ENCODE measurements at regions not wholly inside any gene's neighbourhood (a gene's known extent, or its start where the extent isn't known, plus 50 kb on each side); places are given as distances from the start of the nearest gene placed in this dataset.

DNA sequence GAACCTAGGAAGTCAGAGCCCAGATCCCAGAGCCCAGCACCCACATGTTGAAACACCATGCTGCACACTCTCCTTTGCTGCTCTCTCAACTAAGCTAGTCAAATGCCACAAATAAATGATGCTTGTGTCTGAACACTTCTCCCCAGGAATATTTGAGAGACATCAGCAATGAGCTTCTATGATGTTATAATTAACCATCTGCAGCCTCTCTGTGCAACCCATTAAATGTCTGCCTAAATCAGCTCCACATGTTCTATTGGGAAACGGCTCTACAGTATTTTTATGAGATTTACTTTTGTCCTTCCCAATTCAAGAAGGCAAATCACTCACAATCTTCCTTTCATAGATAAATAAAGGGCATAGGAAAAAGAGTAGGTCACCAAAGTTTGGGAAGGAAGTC, 266.8 kb upstream of the PARD3B start:
- no peak for DNase-seq (ENCODE audit: low spot score)
- intact Hi-C loops (cut with DNase I) = no loop called here

DNA sequence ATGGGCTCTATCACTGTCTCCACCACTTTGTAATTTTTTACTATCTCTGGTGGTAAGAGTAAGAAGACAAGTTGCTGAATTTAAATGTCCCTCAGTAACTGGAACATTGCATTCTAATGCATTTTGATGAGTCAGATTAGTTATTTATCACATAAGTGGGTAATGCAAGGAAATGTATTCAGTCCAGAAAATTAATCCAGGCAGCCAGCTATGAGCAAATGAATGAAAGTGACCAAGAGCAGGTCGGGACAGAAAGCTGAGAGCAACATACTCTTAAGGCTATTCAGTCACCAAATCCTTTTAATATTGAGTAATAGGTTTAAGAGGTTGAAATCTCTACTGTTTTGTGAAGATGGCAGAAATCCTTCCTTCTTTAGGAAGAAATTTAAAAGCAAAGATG, 265.5 kb upstream of the PARD3B start:
- DNase-seq (ENCODE audit: low spot score) = no peak
- intact Hi-C loops (cut with DNase I) = no loop called here

DNA sequence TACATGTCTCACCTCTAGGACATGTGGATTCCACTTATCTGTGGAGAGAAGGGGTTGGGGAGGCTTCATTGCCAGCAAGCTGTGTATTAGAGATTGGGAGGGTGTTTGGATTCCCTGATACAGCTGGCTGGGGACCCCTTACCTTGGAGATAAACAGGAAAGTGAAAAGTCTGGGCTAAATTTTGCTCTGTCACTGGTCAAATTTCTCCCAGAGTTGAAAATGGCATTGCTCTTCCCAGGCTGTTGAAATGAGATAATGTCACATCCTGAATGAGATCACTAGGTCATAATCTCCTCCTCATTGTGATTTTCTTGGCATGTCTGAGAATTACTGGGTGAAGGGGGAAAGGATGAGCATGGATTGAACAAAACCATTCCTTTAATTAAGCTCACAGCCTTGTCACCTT, 265.0 kb upstream of the PARD3B start:
- intact Hi-C loops (cut with DNase I) = no loop called here
- no peak for DNase-seq (ENCODE audit: low spot score)

DNA sequence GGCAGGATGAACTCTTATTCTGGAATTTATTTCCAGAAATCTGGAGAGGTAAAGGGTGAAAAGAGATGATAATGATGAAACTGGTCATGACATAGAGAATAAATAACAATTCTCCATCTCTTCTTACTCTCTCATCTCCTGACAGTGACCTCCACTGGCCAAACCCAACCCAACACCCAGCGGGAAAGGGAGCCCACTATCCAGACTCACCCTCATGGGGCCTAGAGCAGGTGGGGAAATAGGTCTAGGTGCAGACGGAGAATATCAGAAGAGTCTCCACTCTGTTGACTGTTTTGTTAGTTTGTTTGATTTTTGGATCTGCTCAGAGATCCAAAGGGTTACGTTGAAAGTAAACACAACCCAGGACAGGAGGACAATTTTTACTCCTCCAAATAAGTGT, 263.2 kb upstream of the PARD3B start:
- no peak for DNase-seq (ENCODE audit: low spot score)
- intact Hi-C loops (cut with DNase I) = no loop called here

DNA sequence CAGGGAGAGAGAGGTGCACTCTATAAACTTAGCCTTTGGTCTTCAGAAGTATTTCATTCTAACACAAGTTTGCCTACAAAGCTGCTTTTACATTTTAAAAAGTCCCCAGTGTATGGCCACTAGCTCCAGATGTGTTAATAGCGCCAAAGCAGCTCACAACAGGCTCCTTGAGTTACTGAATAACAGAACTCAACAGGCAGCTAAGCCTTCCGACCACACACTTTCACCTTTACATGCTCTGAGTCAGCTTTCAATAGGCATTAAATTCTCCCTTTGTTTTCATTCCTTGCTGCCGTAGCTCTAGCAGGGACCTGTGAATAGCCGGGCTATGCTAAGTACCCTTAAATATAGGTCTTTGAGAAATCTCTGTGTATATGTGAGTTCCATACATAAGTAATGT, 262.8 kb upstream of the PARD3B start:
- DNase-seq (ENCODE audit: low spot score) = no peak
- intact Hi-C loops (cut with DNase I) = no loop called here

DNA sequence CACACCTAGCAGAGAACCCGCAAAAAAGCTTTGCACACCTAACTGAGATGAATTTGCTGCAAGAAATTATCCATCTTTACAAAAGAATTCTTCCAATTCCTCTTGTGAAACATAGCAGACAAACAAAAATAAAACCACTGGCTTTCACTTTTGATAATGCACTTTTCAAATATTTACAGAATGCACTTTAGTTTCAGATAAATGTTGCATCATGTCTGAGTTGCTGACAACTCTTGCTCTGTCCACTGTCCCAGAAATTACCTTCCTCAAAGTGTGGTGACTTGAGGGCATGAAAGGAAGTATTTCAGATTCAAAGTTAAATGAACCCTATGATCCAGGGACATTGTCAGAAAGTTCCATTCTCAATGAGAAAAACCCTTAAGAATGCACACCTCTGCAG, 256.2 kb upstream of the PARD3B start:
- intact Hi-C loops (cut with DNase I) = no loop called here

DNA sequence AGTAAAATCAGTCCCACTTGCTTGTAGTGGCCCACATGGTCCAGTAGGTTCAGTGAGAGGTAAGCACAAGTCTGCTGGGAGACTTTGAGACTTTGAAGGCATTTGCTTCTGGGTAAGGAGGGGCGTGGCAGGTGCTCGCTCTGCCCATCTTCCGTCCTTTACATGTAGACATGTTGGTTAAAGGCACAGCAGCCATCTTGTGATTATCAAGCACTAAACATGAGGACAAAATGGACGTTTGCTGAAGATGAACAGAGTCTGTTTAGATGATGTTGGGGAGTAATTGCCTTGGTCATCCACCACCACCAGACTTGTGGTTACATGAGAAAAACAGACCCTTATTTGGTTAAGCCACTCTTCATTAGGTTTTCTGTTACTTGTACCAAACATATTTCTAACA, 252.8 kb upstream of the PARD3B start:
- DNase-seq (ENCODE audit: low spot score) = no peak
- intact Hi-C loops (cut with DNase I) = no loop called here

More for the DNA sequence above, 256.2 kb upstream of the PARD3B start:
- no peak for DNase-seq (ENCODE audit: low spot score)

DNA sequence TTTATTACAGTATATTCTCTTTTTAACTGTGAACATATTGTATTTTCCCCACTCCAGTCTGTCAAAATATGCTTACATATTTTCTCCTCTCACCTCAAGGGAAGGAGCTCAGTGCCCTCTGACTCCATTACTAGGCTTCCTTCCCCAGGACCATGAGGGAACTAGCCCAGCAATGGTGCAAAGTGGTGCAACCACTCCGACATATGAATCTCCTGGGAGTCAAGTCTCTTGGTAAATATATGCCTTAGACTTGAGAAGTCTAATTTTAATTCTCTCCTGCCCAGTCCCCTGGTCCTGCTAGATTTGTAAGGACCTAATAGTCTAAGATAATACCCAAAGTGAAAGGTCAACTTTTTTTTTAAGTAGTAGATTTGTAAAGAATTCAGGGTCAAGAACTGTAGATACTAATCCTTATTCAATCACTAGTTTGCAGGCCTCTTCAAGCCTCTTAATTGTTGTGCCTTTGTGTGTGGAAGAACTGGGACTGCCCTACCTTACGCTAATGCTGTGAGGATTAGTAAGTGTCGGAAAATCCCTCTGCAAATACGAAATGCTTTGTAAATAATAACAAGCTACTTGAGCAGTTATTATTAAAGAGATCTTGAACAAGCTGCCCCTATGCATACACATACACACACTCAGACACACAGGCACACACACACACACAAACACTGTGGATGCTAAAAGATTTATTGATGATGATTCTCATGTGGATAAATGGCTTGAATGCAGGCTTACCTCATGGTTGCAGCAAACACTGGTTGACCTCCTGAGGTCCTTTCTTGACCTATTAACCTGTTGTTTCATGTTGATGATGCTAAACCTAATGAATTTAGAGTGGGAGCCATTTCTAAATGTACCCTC, 251.2 kb upstream of the PARD3B start:
- DNase-seq (ENCODE audit: low spot score) = no peak
- intact Hi-C loops (cut with DNase I) = no loop called here

DNA sequence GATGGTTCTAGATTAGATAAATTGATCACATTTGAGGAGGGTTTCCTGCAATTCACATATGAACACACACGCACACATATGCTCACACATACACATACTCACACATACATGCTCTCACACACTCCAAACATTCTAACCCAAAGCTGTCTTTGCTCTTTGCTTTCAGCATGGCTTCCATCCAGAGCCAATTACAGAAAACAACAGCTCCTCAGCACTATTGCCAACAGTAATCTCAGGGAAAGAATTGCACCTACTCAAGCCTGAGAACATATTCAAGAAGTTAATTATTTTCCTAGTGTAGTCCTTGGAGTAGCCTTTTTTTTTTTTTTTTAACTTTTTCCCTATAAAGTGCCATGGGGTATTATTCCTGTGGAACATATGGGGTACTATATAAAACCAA, 246.9 kb upstream of the PARD3B start:
- intact Hi-C loops (cut with DNase I) = no loop called here
- no peak for DNase-seq (ENCODE audit: low spot score)

DNA sequence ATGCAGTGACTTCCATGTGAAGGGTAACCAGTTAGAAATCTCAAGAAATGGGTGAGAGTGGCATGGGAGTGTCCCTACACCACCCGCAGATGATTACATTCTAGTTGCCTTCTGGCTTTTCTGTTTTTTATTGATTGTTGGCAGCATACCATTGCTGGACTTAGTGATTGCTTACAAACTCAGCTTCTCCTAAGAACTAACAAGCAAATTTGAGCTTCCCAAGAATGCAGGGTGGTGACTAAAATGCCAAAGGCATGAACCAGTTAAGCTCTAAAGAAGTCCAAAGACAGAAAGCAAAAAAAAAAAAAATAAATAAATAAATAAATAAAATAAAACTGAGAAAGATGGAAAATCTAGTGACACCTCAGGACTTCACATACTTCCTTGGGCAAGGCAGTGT, 245.5 kb upstream of the PARD3B start:
- intact Hi-C loops (cut with DNase I) = no loop called here
- no peak for DNase-seq (ENCODE audit: low spot score)

DNA sequence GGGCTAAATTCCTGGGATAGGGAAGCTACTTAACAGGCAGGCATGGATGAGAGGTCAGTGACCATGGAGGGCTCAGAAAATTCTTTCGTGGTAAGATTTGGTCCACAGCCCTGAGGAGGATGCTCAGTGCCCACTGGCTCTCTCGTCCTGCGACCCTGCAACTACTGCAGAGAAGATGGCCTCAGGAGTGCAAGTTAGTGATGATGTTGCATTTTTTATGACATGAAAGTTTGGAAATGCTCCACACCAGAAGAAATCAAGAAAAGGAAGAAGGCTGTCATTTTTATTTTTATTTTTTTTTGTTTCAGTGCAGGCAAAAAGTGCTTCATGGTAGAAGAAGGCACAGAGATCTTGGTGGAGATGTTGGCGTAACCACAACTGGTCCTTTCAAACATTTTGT, 238.6 kb upstream of the PARD3B start:
- DNase-seq (ENCODE audit: low spot score) = no peak
- intact Hi-C loops (cut with DNase I) = no loop called here

DNA sequence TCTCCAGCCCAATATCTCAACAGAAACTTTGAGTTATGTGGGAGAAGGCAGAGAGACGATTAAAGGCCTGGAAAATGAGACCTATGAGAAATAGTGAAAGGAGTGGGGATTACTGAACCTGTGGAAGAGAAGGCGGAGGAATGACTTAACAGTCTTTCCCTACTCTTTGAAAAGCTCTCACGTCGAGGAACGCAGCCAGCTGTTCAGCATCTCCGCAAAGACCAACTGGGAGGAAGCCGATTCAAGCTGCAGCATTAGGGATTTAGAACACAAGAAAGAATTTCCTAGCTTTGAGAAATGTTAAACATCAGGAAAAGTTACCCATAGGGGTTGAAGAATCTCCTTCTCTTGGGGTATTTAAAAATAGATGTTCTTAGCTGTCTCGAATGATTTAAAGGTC, 233.2 kb upstream of the PARD3B start:
- no peak for DNase-seq (ENCODE audit: low spot score)
- intact Hi-C loops (cut with DNase I) = no loop called here

DNA sequence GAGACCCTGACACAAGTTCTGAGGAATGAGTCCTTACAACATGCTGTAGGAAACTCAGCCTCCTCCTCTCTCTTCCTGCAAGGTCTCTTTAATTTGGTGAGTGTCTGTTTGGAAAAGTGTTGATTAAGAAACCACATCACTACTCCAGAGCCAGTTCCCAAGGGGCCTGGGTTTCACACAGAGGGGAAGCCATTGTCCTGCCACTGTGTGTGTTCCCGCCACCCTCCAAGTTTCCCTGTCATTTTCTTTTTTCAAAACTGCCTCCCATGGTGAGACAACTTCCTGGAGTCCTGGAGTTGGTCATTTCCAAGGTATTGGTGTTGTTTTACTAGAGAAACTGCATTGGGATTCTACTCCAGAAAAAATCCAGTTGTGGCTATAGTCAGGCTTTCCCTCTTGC, 232.0 kb upstream of the PARD3B start:
- DNase-seq (ENCODE audit: low spot score) = no peak
- intact Hi-C loops (cut with DNase I) = no loop called here

DNA sequence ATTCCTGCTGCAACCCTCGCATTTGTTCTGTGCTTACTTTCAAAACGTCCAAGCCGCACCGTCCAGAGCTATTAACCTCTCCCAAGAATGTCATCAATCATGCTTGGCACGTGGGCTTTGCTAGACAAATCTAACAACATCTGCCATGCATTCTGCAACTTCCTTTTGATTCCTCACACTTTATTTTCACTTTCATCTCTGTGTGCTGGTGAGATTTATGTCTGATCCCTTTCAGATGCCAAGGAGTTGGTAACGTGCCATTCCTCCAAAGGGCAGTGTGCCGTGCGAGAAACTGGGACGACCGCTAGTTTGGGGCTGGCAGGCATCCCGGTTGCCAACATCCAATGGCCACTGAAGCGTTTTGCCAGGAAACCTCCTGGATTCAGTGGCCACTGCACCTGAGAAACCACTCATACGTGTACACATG, 230.0 kb upstream of the PARD3B start:
- DNase-seq (ENCODE audit: low spot score) = no peak
- intact Hi-C loops (cut with DNase I) = no loop called here

DNA sequence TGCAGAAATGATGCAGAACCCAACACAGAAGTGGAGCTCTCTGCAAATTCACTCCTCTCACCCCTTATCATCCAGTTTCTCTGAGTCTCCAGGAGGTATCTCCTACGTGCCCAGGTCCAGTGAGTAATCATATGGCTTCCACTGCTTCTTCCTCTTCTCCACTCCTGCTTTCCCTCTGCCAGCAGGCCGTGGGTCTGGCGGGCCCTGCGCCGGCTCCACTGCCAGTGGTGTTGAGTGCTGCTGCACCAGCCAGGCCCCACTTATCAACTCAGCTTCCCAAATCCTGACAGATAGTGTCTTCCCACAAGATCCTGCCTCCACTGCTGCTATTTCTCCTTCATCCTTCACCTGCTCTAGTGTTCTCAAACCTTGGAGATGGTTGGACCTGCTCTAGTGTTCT, 227.6 kb upstream of the PARD3B start:
- no peak for DNase-seq (ENCODE audit: low spot score)
- intact Hi-C loops (cut with DNase I) = no loop called here

DNA sequence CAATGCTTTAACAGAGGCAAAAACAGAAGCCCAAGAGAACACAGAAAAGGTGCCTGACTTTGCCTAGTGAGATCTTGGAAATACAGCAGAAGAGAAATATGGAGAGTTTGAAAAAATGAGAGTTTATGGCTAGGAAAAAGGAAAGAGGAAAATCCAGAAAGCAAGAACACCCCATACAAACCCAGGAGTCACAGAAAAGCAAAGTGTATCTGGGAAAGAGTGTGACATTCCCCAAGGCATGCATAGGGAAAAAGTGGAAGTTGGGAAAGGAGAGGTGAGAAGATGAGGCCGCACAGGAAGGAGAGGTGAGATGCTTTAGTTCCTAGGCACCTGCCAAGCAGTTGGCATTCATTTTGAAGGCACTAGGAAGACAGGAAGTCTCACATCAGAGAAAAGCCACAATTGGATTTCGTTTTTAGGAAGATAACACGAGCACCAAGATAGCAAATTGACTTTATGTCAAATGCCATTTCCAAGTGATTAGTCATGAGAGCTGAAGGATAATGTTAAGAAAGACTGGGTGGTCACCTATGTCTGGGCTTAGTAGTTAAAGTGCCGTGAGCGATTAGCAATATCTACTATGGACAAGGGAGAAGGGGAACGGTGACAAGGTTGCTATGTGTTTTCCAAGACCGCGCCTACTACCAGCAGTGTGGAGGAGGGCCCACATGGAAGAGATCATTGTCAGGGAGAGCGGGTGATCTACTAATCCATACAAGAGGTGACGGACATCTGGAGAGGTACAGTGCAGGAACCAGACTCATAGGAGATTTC, 224.1 kb upstream of the PARD3B start:
- no peak for DNase-seq (ENCODE audit: low spot score)
- intact Hi-C loops (cut with DNase I) = loop anchor here in 1 of 2 donors (10.0 kb wide), 2 partner anchors 56 to 1354 kb away; no protein-coding TSS in a partner anchor

DNA sequence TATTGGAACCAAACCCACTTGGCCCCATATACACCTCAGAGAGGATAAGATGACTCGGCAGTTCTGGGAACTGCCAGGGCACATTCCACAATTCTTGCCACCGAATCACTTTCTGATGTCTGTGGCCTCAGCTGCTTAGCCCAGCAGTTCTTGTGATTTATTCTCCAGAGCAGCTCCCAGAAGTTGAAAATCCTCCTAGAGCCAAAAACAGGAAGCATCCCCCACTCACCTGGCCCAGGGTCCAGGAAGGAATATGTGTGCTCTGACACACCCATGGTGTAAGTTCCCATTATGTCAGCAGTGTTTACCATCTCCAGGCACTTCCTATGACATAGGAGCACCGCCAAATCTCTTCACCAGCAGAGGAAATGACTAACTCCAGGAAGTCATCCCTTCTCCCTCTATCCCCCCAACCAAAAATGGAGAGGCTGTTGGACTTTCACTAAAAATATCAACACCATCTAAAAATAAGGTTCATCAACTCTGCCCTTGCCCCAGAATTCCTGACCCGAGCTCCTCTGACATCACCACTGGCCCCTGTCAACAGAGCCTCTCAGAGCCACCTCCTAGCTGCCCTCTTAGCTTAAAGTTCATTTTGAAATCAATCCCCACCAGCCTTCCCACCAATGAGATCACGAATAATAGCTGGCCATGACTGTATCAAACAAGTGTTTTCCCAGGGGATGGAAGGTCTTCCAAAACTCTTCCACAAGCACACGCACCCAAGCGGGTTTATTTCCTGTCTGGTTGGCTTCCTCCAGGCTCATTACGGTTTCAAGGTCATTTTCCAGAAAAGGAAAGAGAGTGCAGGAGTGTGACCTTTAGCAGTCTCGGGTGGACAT, 223.1 kb upstream of the PARD3B start:
- intact Hi-C loops (cut with DNase I) = loop anchor here in 1 of 2 donors (10.0 kb wide), 2 partner anchors 57 to 1353 kb away; no protein-coding TSS in a partner anchor
- no peak for DNase-seq (ENCODE audit: low spot score)

DNA sequence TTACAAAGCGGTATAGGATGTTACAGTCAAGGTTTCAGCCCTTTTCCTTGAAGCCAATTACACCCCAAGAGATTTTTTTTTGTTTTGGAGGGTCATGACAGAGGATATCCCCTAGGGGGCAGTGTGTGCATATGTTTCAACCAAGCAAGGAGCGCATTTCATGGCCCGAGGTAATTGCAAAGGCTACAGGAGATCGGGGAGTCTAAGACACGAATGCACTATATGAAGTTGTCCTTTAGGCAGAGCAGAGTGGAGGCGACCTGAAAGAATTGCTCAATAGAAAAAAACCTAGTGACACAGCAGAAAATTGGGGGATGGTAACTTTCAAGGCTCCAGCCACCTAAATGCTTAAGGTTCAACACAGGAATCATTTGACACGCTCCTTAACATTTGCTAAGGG, 219.8 kb upstream of the PARD3B start:
- DNase-seq (ENCODE audit: low spot score) = no peak
- intact Hi-C loops (cut with DNase I) = loop anchor here (5.0 to 10.0 kb wide), 3 partner anchors 61 to 1349 kb away; no protein-coding TSS in a partner anchor

DNA sequence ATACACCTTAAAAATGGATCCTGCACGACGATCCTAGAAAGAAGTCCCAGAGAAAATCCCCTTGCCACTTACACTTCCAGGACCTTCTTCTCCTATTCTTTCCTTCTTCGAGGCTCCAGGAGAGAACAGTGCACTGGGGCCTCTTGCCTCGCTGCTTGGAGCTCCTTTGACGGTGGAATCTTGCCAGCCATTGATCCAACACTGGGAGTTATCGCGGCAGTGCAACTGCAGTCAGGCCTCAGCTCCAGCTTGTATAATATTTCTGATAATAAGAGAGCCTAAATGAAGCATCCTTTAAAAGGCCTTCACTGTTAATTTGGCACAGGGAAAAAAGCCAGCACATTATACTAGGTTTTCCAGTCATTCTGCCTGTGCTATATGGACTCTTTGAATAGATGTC, 216.9 kb upstream of the PARD3B start:
- intact Hi-C loops (cut with DNase I) = loop anchor here (5.0 to 10.0 kb wide), 3 partner anchors 64 to 1346 kb away; no protein-coding TSS in a partner anchor

DNA sequence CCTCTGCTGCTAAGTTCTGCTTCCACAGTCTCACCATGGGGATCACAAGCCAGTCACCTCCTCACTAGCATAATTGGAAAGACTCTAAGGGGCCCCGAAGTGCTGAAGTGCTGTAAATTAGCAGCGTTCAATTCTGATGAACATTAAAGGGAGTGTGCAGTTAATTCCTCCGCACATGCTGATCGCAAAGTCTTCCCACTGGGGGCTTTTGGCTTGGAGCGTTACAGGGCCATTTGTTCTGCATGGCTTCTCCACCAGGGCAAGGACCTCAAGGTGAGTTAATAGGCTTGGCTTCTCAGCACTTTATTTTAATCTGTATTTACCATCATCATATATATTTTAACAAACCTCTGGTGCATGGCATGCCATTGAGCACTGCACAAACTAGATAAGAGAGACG, 216.3 kb upstream of the PARD3B start:
- no peak for DNase-seq (ENCODE audit: low spot score)
- intact Hi-C loops (cut with DNase I) = loop anchor here (5.0 to 10.0 kb wide), 3 partner anchors 64 to 1346 kb away; no protein-coding TSS in a partner anchor

More for the DNA sequence above, 216.9 kb upstream of the PARD3B start:
- DNase-seq (ENCODE audit: low spot score) = no peak
